LoVo (cell line): ENCODE measurements at regions not wholly inside any gene's neighbourhood (a gene's known extent, or its start where the extent isn't known, plus 50 kb on each side); places are given as distances from the start of the nearest gene placed in this dataset.

Experiments used
- DNase-seq: peaks from one replicate; pipeline ENCODE4 v3.0.0-alpha.2; 2016; ENCODE audit warnings: low spot score

- DNase-seq, result no peak
Observed at GRCh38 chr21:43302769-43303168, 124.2 kb downstream of the SIK1 start.

- no peak for DNase-seq
Observed at GRCh38 chr21:43302062-43302700, 124.8 kb downstream of the SIK1 start.

- no peak for DNase-seq
Observed at GRCh38 chr21:43301409-43302061, 125.4 kb downstream of the SIK1 start.

- DNase-seq, result no peak
Observed at GRCh38 chr21:43300496-43301408, 126.2 kb downstream of the SIK1 start.

GRCh38 chr21:43299441-43300277, 127.3 kb downstream of the SIK1 start:
- DNase-seq, result no peak

- DNase-seq, result no peak
Observed at GRCh38 chr21:43298546-43299440, 128.1 kb downstream of the SIK1 start.

- DNase-seq, result no peak
Observed at GRCh38 chr21:43297989-43298388, 128.9 kb downstream of the SIK1 start.

- DNase-seq, result no peak
Observed at GRCh38 chr21:43297391-43297981, 128.7 kb downstream of the CRYAA start.

- DNase-seq, result no peak
Observed at GRCh38 chr21:43295066-43295958, 126.5 kb downstream of the CRYAA start.

GRCh38 chr21:43294194-43294902, 125.5 kb downstream of the CRYAA start:
- no peak for DNase-seq

GRCh38 chr21:43292866-43293142, 124.0 kb downstream of the CRYAA start:
- DNase-seq, result no peak

- no peak for DNase-seq
Observed at GRCh38 chr21:43292041-43292865, 123.4 kb downstream of the CRYAA start.

GRCh38 chr21:43291347-43291950, 122.6 kb downstream of the CRYAA start:
- no peak for DNase-seq

GRCh38 chr21:43290421-43291346, 121.9 kb downstream of the CRYAA start:
- no peak for DNase-seq

GRCh38 chr21:43289966-43290365, 121.2 kb downstream of the CRYAA start:
- DNase-seq, result no peak

- no peak for DNase-seq
Observed at GRCh38 chr21:43289442-43289841, 120.6 kb downstream of the CRYAA start.
